ENCODE measurements at regions not wholly inside any gene's neighbourhood (a gene's known extent, or its start where the extent isn't known, plus 50 kb on each side); places are given as distances from the start of the nearest gene placed in this dataset.

GRCh38 chr20:60822699-60823607 is 429.1 kb upstream of the CDH4 start:
- DNase-seq = no peak

GRCh38 chr20:60835876-60836275 is 416.2 kb upstream of the CDH4 start:
- DNase-seq = no peak

GRCh38 chr20:60837173-60837770 is 414.8 kb upstream of the CDH4 start:
- no peak for DNase-seq

- DNase-seq = no peak
These were observed 413.8 kb upstream of the CDH4 start for GRCh38 chr20:60838297-60838696.

GRCh38 chr20:60840971-60841370 is 411.1 kb upstream of the CDH4 start:
- DNase-seq = no peak

- DNase-seq = no peak
These were observed 406.9 kb upstream of the CDH4 start for GRCh38 chr20:60845146-60845545.

GRCh38 chr20:60851826-60852704 is 400.0 kb upstream of the CDH4 start:
- DNase-seq = no peak

GRCh38 chr20:60857708-60858107 is 394.4 kb upstream of the CDH4 start:
- no peak for DNase-seq

- DNase-seq = no peak
These were observed 389.5 kb upstream of the CDH4 start for GRCh38 chr20:60862601-60863000.

GRCh38 chr20:60863548-60863947 is 388.5 kb upstream of the CDH4 start:
- no peak for DNase-seq

- DNase-seq = no peak
These were observed 384.5 kb upstream of the CDH4 start for GRCh38 chr20:60867589-60867988.

- DNase-seq = no peak
These were observed 383.7 kb upstream of the CDH4 start for GRCh38 chr20:60868316-60868891.

- DNase-seq = no peak
These were observed 383.0 kb upstream of the CDH4 start for GRCh38 chr20:60869087-60869486.

- no peak for DNase-seq
These were observed 382.4 kb upstream of the CDH4 start for GRCh38 chr20:60869625-60870024.

GRCh38 chr20:60870040-60870439 is 382.0 kb upstream of the CDH4 start:
- DNase-seq = no peak

GRCh38 chr20:60872224-60872623 is 379.8 kb upstream of the CDH4 start:
- no peak for DNase-seq

- DNase-seq = no peak
These were observed 374.8 kb upstream of the CDH4 start for GRCh38 chr20:60877071-60877857.

GRCh38 chr20:60882836-60883235 is 369.2 kb upstream of the CDH4 start:
- DNase-seq = no peak

- no peak for DNase-seq
These were observed 368.6 kb upstream of the CDH4 start for GRCh38 chr20:60883496-60883895.

- no peak for DNase-seq
These were observed 367.8 kb upstream of the CDH4 start for GRCh38 chr20:60884277-60884676.

- DNase-seq = no peak
These were observed 363.3 kb upstream of the CDH4 start for GRCh38 chr20:60888771-60889170.

GRCh38 chr20:60892095-60892813 is 359.8 kb upstream of the CDH4 start:
- no peak for DNase-seq

Measured in DMS 273 treated with DMSO at 0.1 percent for 48 hours (cell line).